RWPE1 (cell line): ENCODE measurements at regions not wholly inside any gene's neighbourhood (a gene's known extent, or its start where the extent isn't known, plus 50 kb on each side); places are given as distances from the start of the nearest gene placed in this dataset.

Source experiments
- CTCF ChIA-PET: fragments of 350-600 bp; sonication (Branson Sonifier 250); formaldehyde crosslinking; extraction: SDS; loops from one replicate; lab custom pipeline; 2021; lab: Yijun Ruan, JAX
- POLR2A ChIA-PET: fragments of 400-600 bp; formaldehyde crosslinking; extraction: SDS; loops from one replicate; lab custom pipeline; 2020; ENCODE audit warnings: antibody characterized with exemption; ENCODE audit not compliant: low non-redundant PET; lab: Yijun Ruan, JAX
- DNase-seq: peaks from one replicate; pipeline ENCODE4 v3.0.0; 2012; ENCODE audit warnings: low spot score
- H3K27ac ChIP-seq: fragments of 450-650 bp; 2 replicates; pipeline ENCODE4 v1.5.1; 2017
- CTCF ChIP-seq: fragments of 450-650 bp; conservative IDR thresholded peaks from 2 replicates; pipeline ENCODE4 v1.5.1; 2017; ENCODE audit warnings: low read depth, mild to moderate bottlenecking

- no peak for DNase-seq
- POLR2A ChIA-PET, result no interaction called here
- TF ChIP-seq CTCF, result no peak
- CTCF ChIA-PET, result no interaction called here
- no peak overlapping the region for H3K27ac ChIP-seq
Measured at GRCh38 chr9:26426551-26427131, 466.0 kb downstream of the CAAP1 start.

GRCh38 chr9:26418480-26418879, 474.1 kb downstream of the CAAP1 start:
- CTCF ChIA-PET, result no interaction called here
- POLR2A ChIA-PET, result no interaction called here

GRCh38 chr9:26415528-26415927, 477.1 kb downstream of the CAAP1 start:
- ChIA-PET CTCF (no interaction called here), POLR2A (no interaction called here)
- H3K27ac ChIP-seq, result no peak overlapping the region
- DNase-seq, result no peak
- TF ChIP-seq CTCF, result no peak

More at GRCh38 chr9:26418480-26418879, 474.1 kb downstream of the CAAP1 start:
- TF ChIP-seq CTCF, result no peak
- H3K27ac ChIP-seq, result no peak overlapping the region
- DNase-seq, result no peak

GRCh38 chr9:26413611-26414010, 479.0 kb downstream of the CAAP1 start:
- no peak for TF ChIP-seq CTCF
- no peak overlapping the region for H3K27ac ChIP-seq
- ChIA-PET CTCF (no interaction called here), POLR2A (no interaction called here)
- DNase-seq, result no peak

GRCh38 chr9:26412446-26412845, 480.2 kb downstream of the CAAP1 start:
- DNase-seq, result no peak
- POLR2A ChIA-PET, result no interaction called here
- H3K27ac ChIP-seq, result no peak overlapping the region
- CTCF ChIA-PET, result interaction anchor here (0.7 kb wide), 1 partner anchor 22 kb away, joined by 5 read pairs; no protein-coding TSS in a partner anchor
- no peak for TF ChIP-seq CTCF

GRCh38 chr9:26406676-26407075, 485.9 kb downstream of the CAAP1 start:
- ChIA-PET CTCF (no interaction called here), POLR2A (no interaction called here)
- no peak overlapping the region for H3K27ac ChIP-seq
- no peak for DNase-seq
- no peak for TF ChIP-seq CTCF
